Islet precursor cell (in vitro differentiated cells): ENCODE measurements at regions not wholly inside any gene's neighbourhood (a gene's known extent, or its start where the extent isn't known, plus 50 kb on each side); places are given as distances from the start of the nearest gene placed in this dataset.

ENCODE experiments used
- DNase-seq: peaks from one replicate; pipeline ENCODE4 v3.0.0-alpha.2; 2018

GRCh38 chr22:27614006-27614649 is 187.4 kb downstream of the MN1 start:
- no peak for DNase-seq

GRCh38 chr22:27614650-27615007 is 186.9 kb downstream of the MN1 start:
- DNase-seq = no peak

GRCh38 chr22:27615408-27615807 is 186.1 kb downstream of the MN1 start:
- DNase-seq = no peak

GRCh38 chr22:27616033-27616432 is 185.5 kb downstream of the MN1 start:
- no peak for DNase-seq

- no peak for DNase-seq
Measured at GRCh38 chr22:27617214-27617881, 184.2 kb downstream of the MN1 start.

GRCh38 chr22:27620367-27621154 is 181.0 kb downstream of the MN1 start:
- DNase-seq = peak; percentile 71

GRCh38 chr22:27621486-27622070 is 180.0 kb downstream of the MN1 start:
- no peak for DNase-seq

GRCh38 chr22:27624042-27624441 is 177.5 kb downstream of the MN1 start:
- no peak for DNase-seq

GRCh38 chr22:27624705-27625104 is 176.9 kb downstream of the MN1 start:
- no peak for DNase-seq

- DNase-seq = no peak
Measured at GRCh38 chr22:27625769-27626674, 175.5 kb downstream of the MN1 start.

GRCh38 chr22:27626675-27627443 is 174.7 kb downstream of the MN1 start:
- DNase-seq = no peak

GRCh38 chr22:27627444-27627833 is 174.1 kb downstream of the MN1 start:
- no peak for DNase-seq

- DNase-seq = no peak
Measured at GRCh38 chr22:27627901-27628300, 173.7 kb downstream of the MN1 start.

- DNase-seq = no peak
Measured at GRCh38 chr22:27628341-27628740, 173.2 kb downstream of the MN1 start.

GRCh38 chr22:27628891-27629631 is 172.5 kb downstream of the MN1 start:
- no peak for DNase-seq

- DNase-seq = no peak
Measured at GRCh38 chr22:27629908-27630673, 171.5 kb downstream of the MN1 start.

- no peak for DNase-seq
Measured at GRCh38 chr22:27630754-27631153, 170.8 kb downstream of the MN1 start.

- no peak for DNase-seq
Measured at GRCh38 chr22:27631641-27632040, 169.9 kb downstream of the MN1 start.

- DNase-seq = no peak
Measured at GRCh38 chr22:27632451-27633295, 168.9 kb downstream of the MN1 start.
